GM18858 (cell line): ENCODE measurements at regions not wholly inside any gene's neighbourhood (a gene's known extent, or its start where the extent isn't known, plus 50 kb on each side); places are given as distances from the start of the nearest gene placed in this dataset.
"Not testable (repeated sequence)": the region's sequence is repeated elsewhere in the genome, so short reads cannot be mapped to it uniquely, and the experiment has no call there.

Experiments
- ATAC-seq: cut with Tn5 transposase; IDR thresholded peaks from one replicate; pipeline ENCODE4 v1.9.1; 2021; ENCODE audit not compliant: unreplicated experiment

- no peak for ATAC-seq
Observed at GRCh38 chr11:24226606-24227005, 270.2 kb upstream of the LUZP2 start.

- no peak for ATAC-seq
Observed at GRCh38 chr11:24233041-24233440, 263.8 kb upstream of the LUZP2 start.

- ATAC-seq, result no peak
Observed at GRCh38 chr11:24234822-24235508, 261.9 kb upstream of the LUZP2 start.

- no peak for ATAC-seq
Observed at GRCh38 chr11:24238771-24239645, 257.8 kb upstream of the LUZP2 start.

- no peak for ATAC-seq
Observed at GRCh38 chr11:24239930-24240329, 256.9 kb upstream of the LUZP2 start.

- ATAC-seq, result peak; percentile 52
Observed at GRCh38 chr11:24240496-24241175, 256.2 kb upstream of the LUZP2 start.

GRCh38 chr11:24246715-24247114 is 250.1 kb upstream of the LUZP2 start:
- ATAC-seq, result no peak

GRCh38 chr11:24247846-24248245 is 249.0 kb upstream of the LUZP2 start:
- no peak for ATAC-seq

- ATAC-seq, result no peak
Observed at GRCh38 chr11:24249921-24250320, 246.9 kb upstream of the LUZP2 start.

GRCh38 chr11:24253237-24253760 is 243.6 kb upstream of the LUZP2 start:
- no peak for ATAC-seq

- no peak for ATAC-seq
Observed at GRCh38 chr11:24264868-24265267, 232.0 kb upstream of the LUZP2 start.

GRCh38 chr11:24267014-24267413 is 229.8 kb upstream of the LUZP2 start:
- ATAC-seq, result no peak

GRCh38 chr11:24271798-24272197 is 225.1 kb upstream of the LUZP2 start:
- ATAC-seq, result no peak

- ATAC-seq, result not testable (repeated sequence)
Observed at GRCh38 chr11:24274214-24274781, 222.6 kb upstream of the LUZP2 start.

GRCh38 chr11:24286238-24286637 is 210.6 kb upstream of the LUZP2 start:
- ATAC-seq, result no peak

GRCh38 chr11:24289301-24289700 is 207.6 kb upstream of the LUZP2 start:
- ATAC-seq, result no peak

GRCh38 chr11:24293964-24294363 is 202.9 kb upstream of the LUZP2 start:
- ATAC-seq, result no peak

GRCh38 chr11:24295360-24295759 is 201.5 kb upstream of the LUZP2 start:
- ATAC-seq, result peak; percentile 65

- ATAC-seq, result no peak
Observed at GRCh38 chr11:24297461-24297860, 199.4 kb upstream of the LUZP2 start.

- no peak for ATAC-seq
Observed at GRCh38 chr11:24298146-24298545, 198.7 kb upstream of the LUZP2 start.

- ATAC-seq, result no peak
Observed at GRCh38 chr11:24311974-24312373, 184.9 kb upstream of the LUZP2 start.
